OCI-LY3 (cell line): ENCODE measurements at regions not wholly inside any gene's neighbourhood (a gene's known extent, or its start where the extent isn't known, plus 50 kb on each side); places are given as distances from the start of the nearest gene placed in this dataset.

Experiments used
- CTCF ChIP-seq: fragments of 200-600, 300-600 bp; sonication (generic); IDR thresholded peaks from 2 replicates; pipeline ENCODE4 v1.5.1; 2014; ENCODE audit warnings: antibody characterized with exemption, low read length, low read depth
- EZH2phosphoT487 ChIP-seq: fragments of 200-600 bp; shearing (Covaris generic); IDR thresholded peaks from 2 replicates; pipeline ENCODE4 v1.6.1; 2018; ENCODE audit warnings: antibody characterized with exemption, mixed run types, low read depth

GRCh38 chr5:164832516-164832915 lies 1327.1 kb downstream of the MAT2B start:
- no peak for TF ChIP-seq CTCF
- no peak for TF ChIP-seq EZH2phosphoT487
